ENCODE measurements at regions not wholly inside any gene's neighbourhood (a gene's known extent, or its start where the extent isn't known, plus 50 kb on each side); places are given as distances from the start of the nearest gene placed in this dataset.

- H3K4me3 ChIP-seq, result no peak overlapping the region
- no peak for TF ChIP-seq POLR2A (IDR thresholded peaks at IDR 0.05)
- TF ChIP-seq CTCF (IDR thresholded peaks at IDR 0.05), result no peak
- no peaks in the 10 kb centered on the region for H3K27me3 ChIP-seq
- DNase-seq, result no peak
- H3K9me3 ChIP-seq, result no peaks in the 10 kb centered on the region
- H3K36me3 ChIP-seq, result no peaks in the 10 kb centered on the region
- intact Hi-C loops (cut with DNase I), result no loop called here
- no peaks in the 10 kb centered on the region for H3K4me1 ChIP-seq
- WGBS, 2 donors, result 69 to 94% methylated on average over 1 of the region's 1 CpG
- no peak overlapping the region for H3K27ac ChIP-seq
These were observed 203.4 kb upstream of the RND3 start for GRCh38 chr2:150690870-150691269.

- Histone ChIP-seq H3K9me3 (no peaks in the 10 kb centered on the region), H3K27ac (no peak overlapping the region), H3K4me1 (no peaks in the 10 kb centered on the region), H3K36me3 (no peaks in the 10 kb centered on the region), H3K4me3 (no peak overlapping the region), H3K27me3 (no peaks in the 10 kb centered on the region)
- intact Hi-C loops (cut with DNase I), result no loop called here
- 83 to 85% methylated on average over 2 of the region's 2 CpGs for WGBS, 2 donors
- DNase-seq, result no peak
- TF ChIP-seq POLR2A (IDR thresholded peaks at IDR 0.05), result no peak
- TF ChIP-seq CTCF (IDR thresholded peaks at IDR 0.05), result no peak
These were observed 202.8 kb upstream of the RND3 start for GRCh38 chr2:150690261-150690660.

- Histone ChIP-seq H3K36me3 (no peaks in the 10 kb centered on the region), H3K9me3 (no peaks in the 10 kb centered on the region), H3K27me3 (no peaks in the 10 kb centered on the region), H3K4me3 (no peak overlapping the region), H3K27ac (no peak overlapping the region), H3K4me1 (no peaks in the 10 kb centered on the region)
- 57 to 75% methylated on average over 2 of the region's 2 CpGs for WGBS, 2 donors
- intact Hi-C loops (cut with DNase I), result no loop called here
- no peak for DNase-seq
- TF ChIP-seq CTCF (IDR thresholded peaks at IDR 0.05) (no peak), POLR2A (IDR thresholded peaks at IDR 0.05) (no peak)
These were observed 202.1 kb upstream of the RND3 start for GRCh38 chr2:150689590-150689989.

DNA sequence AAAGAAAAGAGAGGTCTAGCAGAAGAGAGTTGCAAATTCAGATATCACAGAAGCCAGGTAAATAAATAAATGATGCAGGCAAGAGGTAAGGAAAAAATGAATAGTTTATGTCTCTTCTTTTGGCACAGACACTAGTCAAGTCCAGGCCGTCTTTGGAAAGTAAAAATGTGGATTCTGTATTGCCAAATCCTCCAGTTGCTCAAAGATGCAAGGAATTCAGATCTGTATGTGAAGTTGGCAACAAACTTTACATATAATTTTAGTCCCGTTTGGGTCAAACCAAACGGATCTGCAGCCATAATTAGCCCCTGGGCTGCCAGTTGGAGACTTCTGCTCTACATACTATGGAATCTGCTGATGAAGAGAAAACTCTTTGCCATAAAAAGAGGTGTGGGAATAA is 200.5 kb upstream of the RND3 start:
- 67 to 83% methylated on average over 3 of the region's 3 CpGs for WGBS, 2 donors
- H3K9me3 ChIP-seq, result no peaks in the 10 kb centered on the region
- H3K27me3 ChIP-seq, result no peaks in the 10 kb centered on the region
- no peak overlapping the region for H3K27ac ChIP-seq
- intact Hi-C loops (cut with DNase I), result no loop called here
- DNase-seq, result no peak
- no peak overlapping the region for H3K4me3 ChIP-seq
- no peak for TF ChIP-seq CTCF (IDR thresholded peaks at IDR 0.05)
- TF ChIP-seq POLR2A (IDR thresholded peaks at IDR 0.05), result no peak
- no peaks in the 10 kb centered on the region for H3K36me3 ChIP-seq
- no peaks in the 10 kb centered on the region for H3K4me1 ChIP-seq

DNA sequence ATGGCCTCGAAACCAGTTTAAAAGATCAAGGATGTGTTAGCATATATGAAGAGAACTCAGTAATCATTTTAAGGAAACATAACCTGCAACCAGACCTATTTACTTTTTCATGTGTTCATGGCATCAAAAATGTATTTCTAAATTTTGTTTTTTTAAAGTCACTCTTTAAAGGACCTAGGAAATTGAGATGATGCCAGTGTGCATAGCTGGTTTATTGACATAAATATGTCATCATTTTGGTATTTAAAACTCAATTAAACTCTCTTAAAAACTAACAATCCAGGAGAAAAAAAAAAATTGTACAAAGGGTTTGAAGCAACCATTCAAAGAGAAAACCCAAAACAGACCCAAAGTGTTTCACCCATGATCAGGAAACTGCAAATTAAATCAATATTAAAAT is 198.9 kb upstream of the RND3 start:
- Histone ChIP-seq H3K27me3 (no peaks in the 10 kb centered on the region), H3K4me1 (no peaks in the 10 kb centered on the region), H3K36me3 (no peaks in the 10 kb centered on the region), H3K9me3 (no peaks in the 10 kb centered on the region), H3K4me3 (no peak overlapping the region), H3K27ac (no peak overlapping the region)
- intact Hi-C loops (cut with DNase I), result no loop called here
- DNase-seq, result no peak
- 77 to 82% methylated on average over 1 of the region's 1 CpG for WGBS, 2 donors
- TF ChIP-seq POLR2A (IDR thresholded peaks at IDR 0.05), result no peak
- no peak for TF ChIP-seq CTCF (IDR thresholded peaks at IDR 0.05)

All from esophagus squamous epithelium (tissue), 5 donors.